ENCODE measurements at regions not wholly inside any gene's neighbourhood (a gene's known extent, or its start where the extent isn't known, plus 50 kb on each side); places are given as distances from the start of the nearest gene placed in this dataset.

GRCh38 chr4:60657041-60657440, 543.1 kb upstream of the ADGRL3 start:
- Histone ChIP-seq H3K27ac (no peak overlapping the region), H4K20me1 (ENCODE audit: insufficient read depth) (no peaks in the 10 kb centered on the region), H3K79me2 (ENCODE audit: insufficient read depth) (no peaks in the 10 kb centered on the region), H3F3A (ENCODE audit: insufficient read depth) (no peaks in the 10 kb centered on the region), H3K9ac (no peak overlapping the region), H3K36me3 (ENCODE audit: low read depth) (no peaks in the 10 kb centered on the region), H3K9me2 (ENCODE audit: insufficient read depth) (no peaks in the 10 kb centered on the region), H3K4me2 (ENCODE audit: unreplicated experiment) (no peak overlapping the region), H3K9me3 (ENCODE audit: low read depth) (no peaks in the 10 kb centered on the region), H3K27me3 (replicated peaks; ENCODE audit: insufficient read depth) (no peaks in the 10 kb centered on the region), H2AFZ (no peak overlapping the region), H3K4me1 (ENCODE audit: insufficient read depth) (no peaks in the 10 kb centered on the region), H3K4me3 (no peak overlapping the region)
- DNase-seq = no peak
- 2% methylated on average over 3 of the region's 3 CpGs for WGBS, 2 experiments (ENCODE audit: low coverage in 1 of 2, low lambda C conversion rate in 2 of 2, missing lambda C conversion rate in 2 of 2)
- in situ Hi-C loops (cut with MboI) = no loop called here
- TF ChIP-seq EZH2phosphoT487 (IDR thresholded peaks at IDR 0.05; ENCODE audit: insufficient read depth, low read depth) = no peak
- no peak for TF ChIP-seq EZH2 (IDR thresholded peaks at IDR 0.05; ENCODE audit: insufficient read depth, poor library complexity, severe bottlenecking)

- TF ChIP-seq EZH2 (IDR thresholded peaks at IDR 0.05; ENCODE audit: insufficient read depth, poor library complexity, severe bottlenecking) (no peak), EZH2phosphoT487 (IDR thresholded peaks at IDR 0.05; ENCODE audit: insufficient read depth, low read depth) (no peak)
- Histone ChIP-seq H3K9ac (no peak overlapping the region), H3K79me2 (ENCODE audit: insufficient read depth) (no peaks in the 10 kb centered on the region), H3K9me3 (ENCODE audit: low read depth) (no peaks in the 10 kb centered on the region), H3F3A (ENCODE audit: insufficient read depth) (no peaks in the 10 kb centered on the region), H3K4me1 (ENCODE audit: insufficient read depth) (no peaks in the 10 kb centered on the region), H3K27ac (no peak overlapping the region), H3K36me3 (ENCODE audit: low read depth) (no peaks in the 10 kb centered on the region), H3K9me2 (ENCODE audit: insufficient read depth) (no peaks in the 10 kb centered on the region), H3K27me3 (replicated peaks; ENCODE audit: insufficient read depth) (no peaks in the 10 kb centered on the region), H2AFZ (no peak overlapping the region), H3K4me2 (ENCODE audit: unreplicated experiment) (no peak overlapping the region), H3K4me3 (no peak overlapping the region), H4K20me1 (ENCODE audit: insufficient read depth) (no peaks in the 10 kb centered on the region)
- DNase-seq = no peak
- in situ Hi-C loops (cut with MboI) = no loop called here
Measured at GRCh38 chr4:60657807-60658206, 542.3 kb upstream of the ADGRL3 start.

- no peak for TF ChIP-seq EZH2phosphoT487 (IDR thresholded peaks at IDR 0.05; ENCODE audit: insufficient read depth, low read depth)
- TF ChIP-seq EZH2 (IDR thresholded peaks at IDR 0.05; ENCODE audit: insufficient read depth, poor library complexity, severe bottlenecking) = no peak
- Histone ChIP-seq H3K27ac (no peak overlapping the region), H3K9me3 (ENCODE audit: low read depth) (no peaks in the 10 kb centered on the region), H3K9me2 (ENCODE audit: insufficient read depth) (no peaks in the 10 kb centered on the region), H3K36me3 (ENCODE audit: low read depth) (no peaks in the 10 kb centered on the region), H3K9ac (no peak overlapping the region), H3K4me3 (no peak overlapping the region), H3K79me2 (ENCODE audit: insufficient read depth) (no peaks in the 10 kb centered on the region), H3K4me1 (ENCODE audit: insufficient read depth) (no peaks in the 10 kb centered on the region), H3K4me2 (ENCODE audit: unreplicated experiment) (no peak overlapping the region), H4K20me1 (ENCODE audit: insufficient read depth) (no peaks in the 10 kb centered on the region), H3K27me3 (replicated peaks; ENCODE audit: insufficient read depth) (no peaks in the 10 kb centered on the region), H3F3A (ENCODE audit: insufficient read depth) (no peaks in the 10 kb centered on the region), H2AFZ (no peak overlapping the region)
- DNase-seq = no peak
- in situ Hi-C loops (cut with MboI) = no loop called here
- 25 to 26% methylated on average over 4 of the region's 4 CpGs for WGBS, 2 experiments (ENCODE audit: low coverage in 1 of 2, low lambda C conversion rate in 2 of 2, missing lambda C conversion rate in 2 of 2)
Measured at GRCh38 chr4:60663769-60664168, 536.4 kb upstream of the ADGRL3 start.

- TF ChIP-seq EZH2 (IDR thresholded peaks at IDR 0.05; ENCODE audit: insufficient read depth, poor library complexity, severe bottlenecking) = no peak
- TF ChIP-seq EZH2phosphoT487 (IDR thresholded peaks at IDR 0.05; ENCODE audit: insufficient read depth, low read depth) = no peak
- Histone ChIP-seq H3F3A (ENCODE audit: insufficient read depth) (no peaks in the 10 kb centered on the region), H3K27ac (peak overlapping the region; percentile 58), H3K4me1 (ENCODE audit: insufficient read depth) (no peaks in the 10 kb centered on the region), H3K79me2 (ENCODE audit: insufficient read depth) (no peaks in the 10 kb centered on the region), H3K9ac (no peak overlapping the region), H3K9me3 (ENCODE audit: low read depth) (no peaks in the 10 kb centered on the region), H2AFZ (no peak overlapping the region), H3K27me3 (replicated peaks; ENCODE audit: insufficient read depth) (no peaks in the 10 kb centered on the region), H4K20me1 (ENCODE audit: insufficient read depth) (no peaks in the 10 kb centered on the region), H3K4me2 (ENCODE audit: unreplicated experiment) (no peak overlapping the region), H3K9me2 (ENCODE audit: insufficient read depth) (no peaks in the 10 kb centered on the region), H3K36me3 (ENCODE audit: low read depth) (no peaks in the 10 kb centered on the region), H3K4me3 (no peak overlapping the region)
- DNase-seq = peak; percentile 12
- in situ Hi-C loops (cut with MboI) = no loop called here
- WGBS, 2 experiments (ENCODE audit: low coverage in 1 of 2, low lambda C conversion rate in 2 of 2, missing lambda C conversion rate in 2 of 2) = 0 to 3% methylated on average over 1 of the region's 1 CpG
Measured at GRCh38 chr4:60682901-60683300, 517.2 kb upstream of the ADGRL3 start.

GRCh38 chr4:60683357-60683756, 516.8 kb upstream of the ADGRL3 start:
- 11 to 15% methylated on average over 1 of the region's 1 CpG for WGBS, 2 experiments (ENCODE audit: low coverage in 1 of 2, low lambda C conversion rate in 2 of 2, missing lambda C conversion rate in 2 of 2)
- no peaks in the 10 kb centered on the region for H3K4me1 ChIP-seq (ENCODE audit: insufficient read depth)
- in situ Hi-C loops (cut with MboI) = no loop called here
- no peak overlapping the region for H2AFZ ChIP-seq
- no peaks in the 10 kb centered on the region for H3K9me2 ChIP-seq (ENCODE audit: insufficient read depth)
- H3K9ac ChIP-seq = no peak overlapping the region
- no peaks in the 10 kb centered on the region for H3K27me3 ChIP-seq (replicated peaks; ENCODE audit: insufficient read depth)
- peak; percentile 34 for DNase-seq
- H3F3A ChIP-seq (ENCODE audit: insufficient read depth) = no peaks in the 10 kb centered on the region
- no peak overlapping the region for H3K4me2 ChIP-seq (ENCODE audit: unreplicated experiment)
- H3K9me3 ChIP-seq (ENCODE audit: low read depth) = no peaks in the 10 kb centered on the region
- no peak overlapping the region for H3K4me3 ChIP-seq
- no peaks in the 10 kb centered on the region for H4K20me1 ChIP-seq (ENCODE audit: insufficient read depth)
- peak overlapping the region; percentile 58 for H3K27ac ChIP-seq
- no peaks in the 10 kb centered on the region for H3K79me2 ChIP-seq (ENCODE audit: insufficient read depth)
- no peaks in the 10 kb centered on the region for H3K36me3 ChIP-seq (ENCODE audit: low read depth)
- TF ChIP-seq EZH2phosphoT487 (IDR thresholded peaks at IDR 0.05; ENCODE audit: insufficient read depth, low read depth) = no peak
- no peak for TF ChIP-seq EZH2 (IDR thresholded peaks at IDR 0.05; ENCODE audit: insufficient read depth, poor library complexity, severe bottlenecking)

Data from GM23248 (cell line).